GM19463 (cell line): ENCODE measurements at regions not wholly inside any gene's neighbourhood (a gene's known extent, or its start where the extent isn't known, plus 50 kb on each side); places are given as distances from the start of the nearest gene placed in this dataset.
"Not testable (repeated sequence)": the region's sequence is repeated elsewhere in the genome, so short reads cannot be mapped to it uniquely, and the experiment has no call there.

Experiments
- ATAC-seq: cut with Tn5 transposase; IDR thresholded peaks from one replicate; pipeline ENCODE4 v1.9.1; 2021; ENCODE audit warnings: mild to moderate bottlenecking, moderate library complexity; ENCODE audit not compliant: unreplicated experiment

- no peak for ATAC-seq
Measured at GRCh38 chr18:40356168-40356567, 1598.9 kb upstream of the PIK3C3 start.

DNA sequence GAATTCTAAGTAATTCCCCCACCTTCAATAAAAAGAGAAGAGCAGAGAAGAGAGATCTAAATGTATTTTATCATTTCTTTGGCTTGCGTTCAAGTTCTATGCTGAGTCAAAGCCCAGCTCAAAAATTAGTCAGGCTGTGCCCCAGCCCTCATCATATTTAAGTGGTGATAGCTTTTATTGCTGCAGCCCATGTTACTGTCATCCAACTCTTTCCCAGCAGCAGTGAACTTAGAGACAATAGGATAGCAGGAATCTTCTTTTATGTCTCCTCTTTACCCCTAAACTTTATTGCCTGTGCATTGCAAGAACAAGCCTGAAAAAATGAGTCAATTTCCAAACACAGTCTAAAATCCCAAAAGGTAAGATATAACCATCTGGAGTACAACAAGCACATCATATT, 1599.3 kb upstream of the PIK3C3 start:
- ATAC-seq = no peak

DNA sequence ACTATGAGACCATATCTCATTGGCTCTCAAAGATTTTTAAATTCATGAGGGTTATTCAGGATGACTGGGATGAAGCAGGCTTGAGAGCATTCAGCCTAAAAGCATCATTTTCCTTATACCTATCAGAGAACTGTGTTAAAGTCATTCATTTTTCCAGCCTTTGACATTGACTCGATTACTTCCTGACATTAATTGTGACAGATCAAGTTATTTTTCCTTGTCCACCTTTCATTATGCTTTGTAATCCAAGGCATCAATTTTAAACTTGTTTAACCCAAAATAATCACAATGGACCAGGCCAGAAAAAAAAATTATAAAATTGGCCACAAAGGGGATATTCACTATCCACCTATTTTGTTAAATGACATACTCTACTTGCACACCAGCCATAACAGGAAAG, 1606.8 kb upstream of the PIK3C3 start:
- ATAC-seq = no peak

GRCh38 chr18:40347261-40347660, 1607.8 kb upstream of the PIK3C3 start:
- ATAC-seq = no peak

DNA sequence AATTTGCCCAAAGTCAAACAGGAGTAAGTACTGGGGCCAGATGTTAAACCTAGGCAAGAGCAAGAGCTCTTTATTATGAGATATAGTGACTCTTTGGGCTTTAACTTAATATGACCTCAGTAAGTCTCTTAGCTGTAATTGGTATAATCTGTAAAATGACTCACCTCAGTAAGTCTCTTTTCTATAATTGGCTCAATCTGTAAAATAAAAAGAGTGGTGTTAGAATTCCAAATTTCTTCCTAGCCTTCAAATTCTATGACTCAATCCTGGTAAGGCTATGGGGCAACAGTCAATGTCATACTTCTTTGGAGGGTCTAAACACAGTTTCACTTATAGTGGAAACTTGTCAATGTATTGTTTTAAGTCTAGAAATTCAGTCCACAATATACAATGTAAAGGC, 1608.9 kb upstream of the PIK3C3 start:
- ATAC-seq = no peak

DNA sequence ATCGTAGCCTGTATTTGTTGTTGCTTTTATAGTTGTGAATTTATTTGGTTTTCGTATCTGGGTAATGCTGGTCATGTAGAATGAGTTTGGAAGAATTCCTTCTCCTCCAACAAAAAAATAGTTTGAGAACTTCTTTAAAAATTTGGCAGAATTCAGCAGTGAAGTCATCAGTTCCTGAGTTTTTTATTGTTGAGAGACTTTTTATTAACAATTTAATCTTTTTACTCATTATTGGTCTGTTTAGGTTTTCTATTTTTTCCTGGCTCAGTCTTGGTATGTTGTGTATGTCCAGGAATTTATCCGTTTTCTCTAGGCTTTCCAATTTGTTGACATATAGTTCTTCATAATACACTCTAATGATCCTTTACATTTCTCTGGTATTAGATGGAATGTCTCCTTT, 1613.3 kb upstream of the PIK3C3 start:
- no peak for ATAC-seq

DNA sequence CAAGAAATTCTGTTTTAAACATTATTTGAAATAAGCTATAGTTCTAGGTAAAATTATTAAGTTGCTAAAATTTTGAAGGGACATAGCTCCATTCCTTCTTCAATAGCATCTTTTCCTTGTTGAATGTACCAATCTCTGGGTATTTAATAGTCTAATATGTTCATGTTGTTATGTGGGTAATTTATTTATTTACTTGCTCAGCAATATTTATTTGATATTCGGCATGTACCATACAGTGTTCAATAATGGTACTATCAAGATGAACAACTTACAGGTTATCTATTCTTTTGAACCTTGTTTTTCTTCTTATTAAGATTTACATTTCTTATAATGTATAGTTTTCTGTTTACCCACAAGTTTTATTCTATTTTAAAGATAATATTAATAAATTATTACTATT, 1616.8 kb upstream of the PIK3C3 start:
- ATAC-seq = no peak

DNA sequence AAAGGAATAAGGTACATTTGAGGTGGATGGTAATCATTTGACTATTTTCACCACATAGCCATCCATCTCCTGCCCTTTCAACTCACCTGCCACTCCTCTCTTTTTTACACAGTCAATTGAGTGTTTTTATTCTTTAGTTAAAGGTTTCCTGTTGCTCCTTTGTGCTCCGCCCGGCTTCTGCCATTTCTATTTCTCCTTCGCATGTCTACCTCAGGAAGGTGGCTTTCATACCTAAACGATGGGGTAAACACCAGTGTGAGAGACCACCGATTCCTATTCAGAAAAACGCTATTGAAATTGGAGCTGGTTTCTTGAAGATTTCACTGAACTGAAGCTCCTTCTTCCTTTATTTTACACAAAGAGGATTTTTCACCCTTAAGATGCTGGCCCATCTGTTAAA, 1628.0 kb upstream of the PIK3C3 start:
- no peak for ATAC-seq

DNA sequence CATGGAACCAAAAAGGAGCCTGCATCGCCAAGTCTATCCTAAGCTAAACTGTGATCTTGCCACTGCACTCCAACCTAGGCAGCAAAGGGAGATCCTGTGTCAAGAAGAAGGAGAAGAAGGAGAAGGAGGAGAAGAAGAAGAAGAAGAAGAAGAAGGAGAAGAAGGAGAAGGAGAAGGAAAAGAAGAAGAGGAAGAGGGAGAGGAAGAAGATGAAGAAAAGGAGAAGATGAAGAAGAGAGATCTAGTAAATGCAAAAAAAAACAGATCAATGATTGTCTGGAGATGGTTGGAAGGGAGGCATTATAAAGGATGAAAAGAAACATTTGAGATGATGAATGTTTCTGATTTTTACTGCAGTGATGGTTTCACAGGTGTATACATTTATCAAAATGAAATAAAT, 1629.0 kb upstream of the PIK3C3 start:
- no peak for ATAC-seq

- ATAC-seq = no peak
Measured at GRCh38 chr18:40314199-40314598, 1640.8 kb upstream of the PIK3C3 start.

- no peak for ATAC-seq
Measured at GRCh38 chr18:40313030-40313642, 1641.9 kb upstream of the PIK3C3 start.

DNA sequence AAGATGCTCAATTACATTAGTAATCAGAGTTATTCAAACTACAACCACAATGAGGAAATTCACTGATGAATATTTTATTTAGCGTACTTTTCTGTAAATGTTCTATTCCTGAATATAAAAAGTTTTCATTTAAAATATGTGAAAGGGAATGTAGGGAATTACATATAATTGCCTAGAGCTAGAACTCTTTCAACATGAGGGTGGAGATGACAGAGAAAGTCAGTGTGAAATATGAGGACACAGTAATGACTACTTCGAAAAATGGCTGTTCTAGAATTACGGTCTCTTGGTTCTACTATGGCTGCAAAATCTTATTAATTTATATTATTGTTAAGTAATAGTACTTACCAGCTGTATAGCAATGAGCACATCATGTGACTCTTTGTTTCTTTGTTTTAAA, 1647.4 kb upstream of the PIK3C3 start:
- ATAC-seq = no peak

- no peak for ATAC-seq
Measured at GRCh38 chr18:40296717-40297413, 1658.2 kb upstream of the PIK3C3 start.

GRCh38 chr18:40292985-40293710, 1661.9 kb upstream of the PIK3C3 start:
- no peak for ATAC-seq

GRCh38 chr18:40283560-40283959, 1671.5 kb upstream of the PIK3C3 start:
- ATAC-seq = no peak

DNA sequence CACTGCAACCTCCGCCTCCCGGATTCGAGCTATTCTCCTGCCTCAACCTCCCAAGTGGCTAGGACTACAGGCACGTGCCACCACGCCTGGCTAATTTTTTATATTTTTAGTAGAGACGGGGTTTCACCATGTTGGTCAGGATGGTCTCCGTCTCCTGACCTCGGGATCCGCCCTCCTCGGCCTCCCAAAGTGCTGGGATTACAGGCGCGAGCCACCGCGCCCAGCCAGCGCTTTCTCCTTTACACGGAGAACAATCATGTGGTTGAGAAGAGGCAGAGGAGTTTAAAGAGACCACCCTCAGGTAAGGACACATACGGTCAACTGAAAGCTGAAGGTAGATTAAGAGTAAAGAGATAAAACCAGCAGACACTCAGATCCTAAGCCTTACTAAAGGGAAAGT, 1673.7 kb upstream of the PIK3C3 start:
- not testable (repeated sequence) for ATAC-seq

DNA sequence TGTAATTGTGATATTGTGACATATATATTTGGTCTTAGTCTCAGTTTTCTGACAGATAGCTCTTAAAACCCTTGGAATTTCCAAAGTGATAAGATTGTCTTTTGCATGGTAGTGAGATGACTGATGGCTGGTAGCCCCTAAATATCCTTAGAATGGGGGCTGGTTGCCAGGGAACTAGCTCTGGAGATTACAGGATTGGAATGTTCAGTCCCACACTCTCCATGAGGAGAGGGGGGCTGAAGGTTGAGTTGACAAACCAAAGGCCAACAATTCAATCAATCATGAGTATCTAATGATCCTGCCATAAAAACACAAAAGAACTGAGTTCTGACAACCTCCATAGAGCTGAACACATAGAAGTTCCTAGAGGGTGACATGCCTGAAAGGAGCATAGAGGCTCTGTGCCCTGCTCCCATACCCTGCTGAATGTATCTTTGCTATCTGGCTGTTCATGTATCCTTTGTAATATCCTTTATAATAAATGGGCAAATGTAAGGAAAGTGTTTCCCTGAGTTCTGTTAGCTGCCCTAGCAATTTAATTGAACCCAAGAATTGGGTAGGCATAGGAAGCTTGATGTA, 1680.3 kb upstream of the PIK3C3 start:
- no peak for ATAC-seq

- ATAC-seq = no peak
Measured at GRCh38 chr18:40272630-40273231, 1682.3 kb upstream of the PIK3C3 start.

GRCh38 chr18:40259115-40259835, 1695.8 kb upstream of the PIK3C3 start:
- ATAC-seq = no peak

GRCh38 chr18:40258311-40258710, 1696.7 kb upstream of the PIK3C3 start:
- no peak for ATAC-seq

GRCh38 chr18:40250236-40250635, 1704.8 kb upstream of the PIK3C3 start:
- no peak for ATAC-seq
